HG02798 (cell line): ENCODE measurements at regions not wholly inside any gene's neighbourhood (a gene's known extent, or its start where the extent isn't known, plus 50 kb on each side); places are given as distances from the start of the nearest gene placed in this dataset.
"Not testable (repeated sequence)": the region's sequence is repeated elsewhere in the genome, so short reads cannot be mapped to it uniquely, and the experiment has no call there.

Experiments used
- ATAC-seq: cut with Tn5 transposase; IDR thresholded peaks from one replicate; pipeline ENCODE4 v1.9.1; 2021; ENCODE audit warnings: mild to moderate bottlenecking; ENCODE audit not compliant: unreplicated experiment, poor library complexity

DNA sequence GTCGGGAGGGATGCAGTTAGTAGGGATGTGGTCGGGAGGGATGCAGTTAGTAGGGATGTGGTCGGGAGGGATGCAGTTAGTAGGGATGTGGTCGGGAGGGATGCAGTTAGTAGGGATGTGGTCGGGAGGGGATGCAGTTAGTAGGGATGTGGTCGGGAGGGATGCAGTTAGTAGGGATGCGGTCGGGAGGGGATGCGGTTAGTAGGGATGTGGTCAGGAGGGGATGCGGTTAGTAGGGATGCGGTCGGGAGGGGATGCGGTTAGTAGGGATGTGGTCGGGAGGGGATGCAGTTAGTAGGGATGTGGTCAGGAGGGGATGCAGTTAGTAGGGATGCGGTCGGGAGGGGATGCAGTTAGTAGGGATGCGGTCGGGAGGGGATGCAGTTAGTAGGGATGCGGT lies 96.2 kb downstream of the BDH1 start:
- ATAC-seq = not testable (repeated sequence)

DNA sequence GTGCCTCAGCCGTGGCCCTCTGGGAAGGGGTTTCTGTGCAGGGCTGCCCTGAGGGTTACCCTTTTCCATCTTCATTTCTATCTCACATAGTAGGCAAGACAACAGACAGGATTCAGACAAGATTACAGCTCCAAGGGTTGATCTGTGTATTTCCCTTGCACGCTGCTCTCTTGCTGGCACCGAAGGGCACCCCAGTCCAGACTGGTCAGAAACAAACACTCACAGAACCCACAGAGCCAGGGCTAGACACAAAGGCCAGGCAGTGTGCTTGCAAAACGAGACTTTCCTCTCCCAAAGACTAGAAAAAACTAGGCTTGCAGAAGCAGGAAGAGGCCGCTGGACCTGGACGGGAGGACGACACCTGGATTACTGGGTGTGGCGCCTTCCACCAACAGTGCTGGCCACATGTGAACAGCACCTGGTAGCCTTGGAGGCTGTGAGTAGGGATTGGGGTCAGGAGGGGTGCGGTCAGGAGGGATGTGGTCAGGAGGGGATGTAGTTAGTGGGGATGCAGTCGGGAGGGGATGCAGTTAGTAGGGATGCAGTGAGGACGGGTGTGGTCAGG lies 96.8 kb downstream of the BDH1 start:
- no peak for ATAC-seq

GRCh38 chr3:197458179-197458707 lies 97.5 kb downstream of the BDH1 start:
- ATAC-seq = peak; percentile 75

GRCh38 chr3:197456261-197457091 lies 99.3 kb downstream of the BDH1 start:
- ATAC-seq = peak; percentile 61

GRCh38 chr3:197454841-197455240 lies 100.9 kb downstream of the BDH1 start:
- not testable (repeated sequence) for ATAC-seq

GRCh38 chr3:197454014-197454413 lies 101.8 kb downstream of the BDH1 start:
- ATAC-seq = peak; percentile 36

GRCh38 chr3:197450810-197451209 lies 105.0 kb downstream of the BDH1 start:
- ATAC-seq = no peak

- no peak for ATAC-seq
Measured at GRCh38 chr3:197450308-197450707, 105.5 kb downstream of the BDH1 start.

GRCh38 chr3:197449181-197449580 lies 106.6 kb downstream of the BDH1 start:
- ATAC-seq = not testable (repeated sequence)

- not testable (repeated sequence) for ATAC-seq
Measured at GRCh38 chr3:197447781-197448180, 108.0 kb downstream of the BDH1 start.

DNA sequence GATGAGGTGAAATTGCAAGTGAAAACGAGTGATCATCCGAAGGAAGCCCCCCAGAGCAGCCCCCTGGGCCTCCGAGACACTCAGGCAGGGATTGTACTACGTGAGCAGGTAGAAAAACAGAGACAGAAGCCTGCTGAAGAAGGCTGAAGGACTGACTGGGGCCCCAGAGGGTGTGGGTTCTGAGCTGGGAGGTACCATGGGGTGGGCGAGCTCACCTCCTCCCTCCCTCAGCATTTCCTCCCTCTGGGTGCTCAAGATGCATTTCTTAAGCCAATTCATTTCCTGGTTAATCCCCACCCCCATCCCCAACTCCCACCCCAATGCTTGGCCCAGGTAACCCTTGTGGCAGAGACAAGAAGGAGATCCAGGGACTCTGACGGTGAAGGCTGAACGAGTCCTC lies 108.7 kb downstream of the BDH1 start:
- ATAC-seq = no peak

GRCh38 chr3:197446700-197447056 lies 109.1 kb downstream of the BDH1 start:
- no peak for ATAC-seq

GRCh38 chr3:197445896-197446699 lies 109.7 kb downstream of the BDH1 start:
- ATAC-seq = no peak

- no peak for ATAC-seq
Measured at GRCh38 chr3:197444793-197445379, 110.9 kb downstream of the BDH1 start.

- ATAC-seq = no peak
Measured at GRCh38 chr3:197443506-197443905, 112.3 kb downstream of the BDH1 start.

DNA sequence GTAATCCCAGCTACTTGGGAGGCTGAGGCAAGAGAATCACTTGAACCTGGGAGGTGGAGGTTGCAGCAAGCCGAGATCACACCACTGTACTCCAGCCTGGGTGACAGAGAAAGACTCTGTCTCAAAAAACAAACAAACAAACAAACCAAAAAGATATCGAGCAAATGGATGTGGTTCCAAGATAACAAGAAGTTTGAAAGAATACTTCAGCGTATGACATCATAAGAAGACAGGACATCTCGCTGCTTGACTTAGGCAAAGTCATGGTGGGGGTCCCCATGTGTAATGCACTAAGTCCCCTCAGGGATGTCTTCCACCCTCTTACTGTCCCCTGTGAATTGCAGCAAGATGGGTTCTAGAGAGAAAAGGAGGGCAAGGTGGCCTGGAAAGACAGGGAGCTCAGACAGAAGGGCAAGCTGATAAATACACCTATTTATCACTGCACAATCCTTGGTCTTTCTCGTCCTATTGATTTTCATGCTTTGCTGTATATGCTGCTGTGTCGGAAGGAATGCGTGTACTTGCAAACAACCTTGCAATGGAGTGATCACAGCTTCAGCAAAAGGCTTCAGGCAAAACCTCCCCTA lies 115.0 kb downstream of the BDH1 start:
- ATAC-seq = no peak

DNA sequence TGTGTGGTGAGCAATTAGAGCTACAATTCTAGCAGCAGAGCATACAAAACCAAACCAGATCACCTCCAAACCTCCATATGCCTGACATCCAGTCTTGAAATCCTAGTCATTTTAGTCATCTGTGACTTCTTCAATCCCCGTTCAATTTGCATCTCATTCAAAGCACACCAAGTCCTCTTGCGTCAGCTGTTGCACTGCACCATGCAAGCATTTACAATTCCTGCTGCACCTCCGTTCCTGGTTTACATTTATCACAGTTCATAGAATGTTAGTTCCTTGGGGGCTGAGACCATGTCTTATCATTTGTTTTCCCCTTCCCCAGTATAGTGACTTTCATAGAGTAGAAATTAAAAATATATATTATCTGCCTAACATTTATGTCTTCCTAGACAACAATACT lies 116.9 kb downstream of the BDH1 start:
- ATAC-seq = no peak

GRCh38 chr3:197435426-197435825 lies 120.3 kb downstream of the BDH1 start:
- ATAC-seq = no peak

DNA sequence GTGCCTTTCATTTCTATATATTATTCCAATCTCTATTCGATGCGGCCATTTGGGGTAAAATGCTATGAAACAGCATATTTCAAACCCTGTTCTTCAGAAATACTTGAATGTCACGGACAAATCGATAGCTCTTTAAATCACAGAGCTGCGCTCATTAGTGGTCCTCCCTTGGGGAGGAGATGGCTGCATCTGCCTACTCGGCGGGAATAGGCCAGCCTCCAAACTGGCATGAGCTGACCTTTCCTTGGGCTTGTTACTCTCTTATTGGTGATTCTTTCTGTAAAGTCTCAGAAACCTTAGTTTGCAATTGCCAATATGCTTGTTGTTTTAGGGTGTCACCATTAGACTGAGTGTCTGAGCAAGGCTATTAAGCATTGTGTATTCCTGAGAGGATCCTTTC lies 120.9 kb downstream of the BDH1 start:
- no peak for ATAC-seq

DNA sequence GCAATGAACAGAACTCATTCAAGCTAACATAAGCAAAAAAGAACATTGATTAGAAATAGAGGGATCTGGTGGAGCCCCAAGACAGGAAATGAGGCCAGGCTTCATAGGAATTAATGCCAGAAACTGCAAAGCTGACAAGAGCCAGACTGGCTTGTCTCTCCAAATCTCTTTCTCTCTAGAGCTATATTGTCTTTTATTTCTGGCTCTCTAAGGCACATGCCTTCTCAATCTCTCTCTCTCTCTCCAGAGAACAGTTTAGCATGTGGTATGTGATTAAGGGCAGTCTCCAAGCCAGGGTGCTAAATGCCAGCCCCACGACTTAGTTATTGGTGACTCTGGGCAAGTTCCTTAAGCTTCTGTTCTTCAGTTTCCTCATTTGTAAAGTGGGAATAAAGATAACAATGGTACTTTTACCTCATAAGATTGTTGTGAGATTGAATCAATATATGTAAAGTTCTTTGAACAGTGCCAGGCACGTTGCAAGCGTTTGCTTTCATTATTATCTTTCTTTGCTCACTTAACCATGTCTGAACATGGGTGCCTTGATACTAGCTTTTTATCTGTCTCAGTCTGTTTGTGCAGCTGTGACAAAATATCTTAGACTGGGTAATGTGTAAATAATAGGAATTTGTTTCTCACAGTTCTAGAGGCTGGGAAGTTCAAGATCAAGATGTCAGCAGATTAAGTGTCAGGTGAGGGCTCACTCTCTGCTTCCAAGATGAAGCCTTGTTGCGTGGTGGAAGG lies 123.2 kb downstream of the BDH1 start:
- no peak for ATAC-seq
